ENCODE measurements at regions not wholly inside any gene's neighbourhood (a gene's known extent, or its start where the extent isn't known, plus 50 kb on each side); places are given as distances from the start of the nearest gene placed in this dataset.

- H3K4me1 ChIP-seq (ENCODE audit: insufficient read depth, low read length, poor library complexity, severe bottlenecking), result no peaks in the 10 kb centered on the region
- no peaks in the 10 kb centered on the region for H3K36me3 ChIP-seq (ENCODE audit: insufficient read depth, low read length, poor library complexity, severe bottlenecking)
- no peak overlapping the region for H3K27ac ChIP-seq (ENCODE audit: low read depth, low read length, poor library complexity, severe bottlenecking)
- H3K9me3 ChIP-seq (ENCODE audit: low read depth, low read length, poor library complexity, severe bottlenecking), result no peaks in the 10 kb centered on the region
- TF ChIP-seq CTCF (conservative IDR thresholded peaks at IDR 0.05; ENCODE audit: low read depth, low read length) (no peak), EZH2 (IDR thresholded peaks at IDR 0.05; ENCODE audit: borderline replicate concordance, low read depth, low read length, poor library complexity, severe bottlenecking) (no peak)
- no peak overlapping the region for H3K4me3 ChIP-seq (ENCODE audit: low read depth, low read length, poor library complexity, severe bottlenecking)
- ChIA-PET POLR2A (ENCODE audit: low non-redundant PET) (interaction anchor here (0.5 kb wide), 1 partner anchor 20 kb away, joined by 4 read pairs; no protein-coding TSS in a partner anchor), CTCF (no interaction called here)
- no TSS peak for BruUV-seq (replicated peaks)
- H3K27me3 ChIP-seq (replicated peaks; ENCODE audit: insufficient read depth, low read depth, low read length, poor library complexity), result no peaks in the 10 kb centered on the region
- intact Hi-C loops (cut with micrococcal nuclease; ENCODE audit: unreplicated experiment), result no loop called here
- no peak for DNase-seq (ENCODE audit: low spot score)
These were observed 91.9 kb downstream of the TFAP2A start for GRCh38 chr6:10323018-10323417.

GRCh38 chr6:10320291-10320690 lies 94.6 kb downstream of the TFAP2A start:
- Histone ChIP-seq H3K4me1 (ENCODE audit: insufficient read depth, low read length, poor library complexity, severe bottlenecking) (no peaks in the 10 kb centered on the region), H3K27ac (ENCODE audit: low read depth, low read length, poor library complexity, severe bottlenecking) (no peak overlapping the region), H3K27me3 (replicated peaks; ENCODE audit: insufficient read depth, low read depth, low read length, poor library complexity) (no peaks in the 10 kb centered on the region), H3K36me3 (ENCODE audit: insufficient read depth, low read length, poor library complexity, severe bottlenecking) (no peaks in the 10 kb centered on the region), H3K4me3 (ENCODE audit: low read depth, low read length, poor library complexity, severe bottlenecking) (no peak overlapping the region), H3K9me3 (ENCODE audit: low read depth, low read length, poor library complexity, severe bottlenecking) (no peaks in the 10 kb centered on the region)
- ChIA-PET POLR2A (ENCODE audit: low non-redundant PET) (no interaction called here), CTCF (no interaction called here)
- no peak for DNase-seq (ENCODE audit: low spot score)
- intact Hi-C loops (cut with micrococcal nuclease; ENCODE audit: unreplicated experiment), result no loop called here
- BruUV-seq (replicated peaks), result no TSS peak
- TF ChIP-seq EZH2 (IDR thresholded peaks at IDR 0.05; ENCODE audit: borderline replicate concordance, low read depth, low read length, poor library complexity, severe bottlenecking), result no peak
- no peak for TF ChIP-seq CTCF (conservative IDR thresholded peaks at IDR 0.05; ENCODE audit: low read depth, low read length)

GRCh38 chr6:10316373-10316721 lies 98.5 kb downstream of the TFAP2A start:
- POLR2A ChIA-PET (ENCODE audit: low non-redundant PET), result no interaction called here
- Histone ChIP-seq H3K4me3 (ENCODE audit: low read depth, low read length, poor library complexity, severe bottlenecking) (no peak overlapping the region), H3K27me3 (replicated peaks; ENCODE audit: insufficient read depth, low read depth, low read length, poor library complexity) (no peaks in the 10 kb centered on the region), H3K27ac (ENCODE audit: low read depth, low read length, poor library complexity, severe bottlenecking) (no peak overlapping the region), H3K4me1 (ENCODE audit: insufficient read depth, low read length, poor library complexity, severe bottlenecking) (no peaks in the 10 kb centered on the region), H3K36me3 (ENCODE audit: insufficient read depth, low read length, poor library complexity, severe bottlenecking) (no peaks in the 10 kb centered on the region), H3K9me3 (ENCODE audit: low read depth, low read length, poor library complexity, severe bottlenecking) (no peaks in the 10 kb centered on the region)
- no TSS peak for BruUV-seq (replicated peaks)
- DNase-seq (ENCODE audit: low spot score), result no peak
- TF ChIP-seq CTCF (conservative IDR thresholded peaks at IDR 0.05; ENCODE audit: low read depth, low read length), result no peak
- TF ChIP-seq EZH2 (IDR thresholded peaks at IDR 0.05; ENCODE audit: borderline replicate concordance, low read depth, low read length, poor library complexity, severe bottlenecking), result no peak
- CTCF ChIA-PET, result no interaction called here
- intact Hi-C loops (cut with micrococcal nuclease; ENCODE audit: unreplicated experiment), result no loop called here

All from A673 (cell line).